ENCODE measurements at regions not wholly inside any gene's neighbourhood (a gene's known extent, or its start where the extent isn't known, plus 50 kb on each side); places are given as distances from the start of the nearest gene placed in this dataset.

- TF ChIP-seq, protein P1, sequence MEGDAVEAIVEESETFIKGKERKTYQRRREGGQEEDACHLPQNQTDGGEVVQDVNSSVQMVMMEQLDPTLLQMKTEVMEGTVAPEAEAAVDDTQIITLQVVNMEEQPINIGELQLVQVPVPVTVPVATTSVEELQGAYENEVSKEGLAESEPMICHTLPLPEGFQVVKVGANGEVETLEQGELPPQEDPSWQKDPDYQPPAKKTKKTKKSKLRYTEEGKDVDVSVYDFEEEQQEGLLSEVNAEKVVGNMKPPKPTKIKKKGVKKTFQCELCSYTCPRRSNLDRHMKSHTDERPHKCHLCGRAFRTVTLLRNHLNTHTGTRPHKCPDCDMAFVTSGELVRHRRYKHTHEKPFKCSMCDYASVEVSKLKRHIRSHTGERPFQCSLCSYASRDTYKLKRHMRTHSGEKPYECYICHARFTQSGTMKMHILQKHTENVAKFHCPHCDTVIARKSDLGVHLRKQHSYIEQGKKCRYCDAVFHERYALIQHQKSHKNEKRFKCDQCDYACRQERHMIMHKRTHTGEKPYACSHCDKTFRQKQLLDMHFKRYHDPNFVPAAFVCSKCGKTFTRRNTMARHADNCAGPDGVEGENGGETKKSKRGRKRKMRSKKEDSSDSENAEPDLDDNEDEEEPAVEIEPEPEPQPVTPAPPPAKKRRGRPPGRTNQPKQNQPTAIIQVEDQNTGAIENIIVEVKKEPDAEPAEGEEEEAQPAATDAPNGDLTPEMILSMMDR (conservative IDR thresholded peaks at IDR 0.05 in 1 of 2, IDR thresholded peaks at IDR 0.05 in 1 of 2; ENCODE audit: low read depth in 1 of 2, low read length in 2 of 2): no peak
- TF ChIP-seq EZH2 (IDR thresholded peaks at IDR 0.05; ENCODE audit: low read length, missing control alignments): no peak
Observed at GRCh38 chr4:28362169-28362568, 1501.5 kb downstream of the STIM2 start.

Data from fibroblast of lung (primary cell).